BLaER1 treated with 17β-estradiol and CSF1 and Interleukin-3, amounts not matched to agents 10 nM and 100 nM (cell line): ENCODE measurements at regions not wholly inside any gene's neighbourhood (a gene's known extent, or its start where the extent isn't known, plus 50 kb on each side); places are given as distances from the start of the nearest gene placed in this dataset.
A peak's percentile ranks its signal among the peaks of the same experiment; 100 is the strongest.

Experiments used
- H3K27ac ChIP-seq, 11 experiments: shearing (Covaris generic); formaldehyde crosslinking; 2 replicates each; pipeline ENCODE4 v1.8.1; 2022
- H3K27me3 ChIP-seq, 11 experiments: shearing (Covaris generic); formaldehyde crosslinking; 2 replicates each; pipeline ENCODE4 v1.8.1; 2022
- H3K36me3 ChIP-seq, 11 experiments: shearing (Covaris generic); formaldehyde crosslinking; 2 replicates each; pipeline ENCODE4 v1.8.1; 2022
- H3K4me1 ChIP-seq, 10 experiments: shearing (Covaris generic); formaldehyde crosslinking; 2 replicates each; pipeline ENCODE4 v1.8.1; 2022
- H3K4me2 ChIP-seq, 11 experiments: shearing (Covaris generic); formaldehyde crosslinking; 2 replicates each; pipeline ENCODE4 v1.8.1; 2022
- H3K4me3 ChIP-seq, 10 experiments: shearing (Covaris generic); formaldehyde crosslinking; 2 replicates each; pipeline ENCODE4 v1.8.1; 2022
- H3K9ac ChIP-seq, 11 experiments: shearing (Covaris generic); formaldehyde crosslinking; 2 replicates each; pipeline ENCODE4 v1.8.1; 2022
- H3K9me3 ChIP-seq, 11 experiments: shearing (Covaris generic); formaldehyde crosslinking; replicated peaks in 1 of 11; 2 replicates each; pipeline ENCODE4 v1.8.1; 2022
- H4K20me1 ChIP-seq, 11 experiments: shearing (Covaris generic); formaldehyde crosslinking; 2 replicates each; pipeline ENCODE4 v1.8.1; 2022
- Cebpa-rat ChIP-seq, 11 experiments: shearing (Covaris generic); IDR thresholded peaks; 2 replicates each; pipeline ENCODE4 v1.8.1; 2022

DNA sequence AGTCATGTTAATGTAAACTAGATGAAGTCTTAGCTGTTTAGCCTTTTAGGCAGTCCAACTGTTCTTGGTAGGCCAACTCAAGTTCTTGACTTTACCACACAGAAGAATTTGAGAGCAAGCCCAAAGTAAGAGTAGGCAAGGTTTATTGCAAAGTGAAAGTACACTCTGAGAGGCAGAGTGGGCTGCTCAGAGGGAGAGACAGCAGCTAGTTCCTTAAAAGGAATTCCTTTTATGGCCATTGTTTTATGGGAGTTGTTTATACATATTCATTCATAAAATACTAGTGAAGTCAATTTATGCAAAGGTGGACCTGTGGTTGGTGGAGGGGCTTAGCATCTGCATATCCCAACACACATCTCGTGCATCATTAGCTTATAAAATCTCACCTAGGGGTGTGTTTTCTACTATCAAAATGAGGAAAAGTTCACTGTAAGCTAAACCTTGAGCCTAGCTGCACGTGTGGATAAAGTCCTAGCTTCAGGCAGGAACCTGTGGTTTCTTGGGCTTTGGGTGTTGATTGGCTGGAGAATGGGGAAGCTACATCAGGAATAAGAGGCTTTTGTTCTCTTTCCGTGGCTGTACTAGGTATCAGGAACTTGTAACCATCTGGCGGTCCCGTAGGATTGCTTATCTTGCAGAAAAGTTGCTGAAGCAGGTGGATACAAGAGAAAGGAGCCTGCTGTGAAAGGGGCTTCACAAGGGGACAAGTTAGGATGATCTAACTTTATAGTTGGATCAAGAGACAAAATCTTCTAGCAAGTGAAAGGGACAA, 110.4 kb upstream of the GULP1 start:
- Histone ChIP-seq H3K9ac (no peak overlapping the region), H3K36me3 (no peaks in the 10 kb centered on the region), H3K27ac (no peak overlapping the region), H4K20me1 (no peaks in the 10 kb centered on the region), H3K4me1 (peaks cover 7 to 37% (median 11%) of the 10 kb centered on the region in 10 experiments; a peak in 19 of 20 replicates), H3K9me3 (no peaks in the 10 kb centered on the region), H3K4me3 (peak overlapping the region in 1 of 10 experiments; percentile 1; a peak in 2 of 20 replicates), H3K4me2 (peak overlapping the region; percentile 34 to 69 (median 56)), H3K27me3 (no peaks in the 10 kb centered on the region)
- no peak for TF ChIP-seq Cebpa-rat (IDR thresholded peaks at IDR 0.05)

- no peak overlapping the region; a peak in 2 of 20 replicates for H3K4me3 ChIP-seq
- H3K9ac ChIP-seq = no peak overlapping the region
- H3K36me3 ChIP-seq = no peaks in the 10 kb centered on the region
- TF ChIP-seq Cebpa-rat (IDR thresholded peaks at IDR 0.05) = no peak
- H3K9me3 ChIP-seq = no peaks in the 10 kb centered on the region
- no peak overlapping the region for H3K27ac ChIP-seq
- peaks cover 7 to 37% (median 11%) of the 10 kb centered on the region in 10 experiments; a peak in 19 of 20 replicates for H3K4me1 ChIP-seq
- no peaks in the 10 kb centered on the region for H3K27me3 ChIP-seq
- H3K4me2 ChIP-seq = peak overlapping the region in 8 of 11 experiments; percentile 34 to 69 (median 56); a peak in 13 of 22 replicates
- no peaks in the 10 kb centered on the region for H4K20me1 ChIP-seq
Observed at GRCh38 chr2:188181884-188182283, 109.8 kb upstream of the GULP1 start.

DNA sequence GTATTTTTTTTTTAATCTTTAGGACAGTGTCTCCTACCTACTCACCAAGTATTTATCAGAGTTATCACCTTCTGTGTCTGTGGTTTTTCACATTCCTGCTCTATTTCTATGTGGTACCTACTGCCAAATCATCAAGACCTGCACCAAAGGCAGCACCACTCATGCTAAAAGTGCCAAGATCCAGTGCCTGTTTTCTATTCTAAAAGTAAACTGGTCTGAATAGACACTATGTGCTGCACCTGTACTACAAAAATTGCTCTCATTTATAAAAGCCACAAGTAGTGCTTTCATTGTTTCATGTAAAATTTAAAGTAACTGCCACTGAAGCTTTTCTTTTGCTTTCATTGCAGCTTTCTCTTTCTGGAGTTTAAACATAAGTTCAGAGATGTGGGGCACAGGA, 103.9 kb upstream of the GULP1 start:
- Histone ChIP-seq H3K4me1 (no peaks in the 10 kb centered on the region), H3K9ac (no peak overlapping the region), H3K27me3 (no peaks in the 10 kb centered on the region), H3K9me3 (no peaks in the 10 kb centered on the region), H3K4me3 (no peak overlapping the region), H3K27ac (no peak overlapping the region), H3K36me3 (no peaks in the 10 kb centered on the region), H3K4me2 (no peak overlapping the region), H4K20me1 (no peaks in the 10 kb centered on the region)
- TF ChIP-seq Cebpa-rat (IDR thresholded peaks at IDR 0.05) = no peak

- TF ChIP-seq Cebpa-rat (IDR thresholded peaks at IDR 0.05) = no peak
- Histone ChIP-seq H3K27me3 (no peaks in the 10 kb centered on the region), H3K9ac (no peak overlapping the region), H3K27ac (no peak overlapping the region), H3K4me2 (no peak overlapping the region), H3K36me3 (no peaks in the 10 kb centered on the region), H3K9me3 (no peaks in the 10 kb centered on the region), H4K20me1 (no peaks in the 10 kb centered on the region), H3K4me3 (no peak overlapping the region), H3K4me1 (no peaks in the 10 kb centered on the region)
Observed at GRCh38 chr2:188189356-188189755, 102.3 kb upstream of the GULP1 start.

- H3K9me3 ChIP-seq = no peaks in the 10 kb centered on the region
- no peaks in the 10 kb centered on the region for H4K20me1 ChIP-seq
- H3K4me2 ChIP-seq = no peak overlapping the region
- H3K36me3 ChIP-seq = no peaks in the 10 kb centered on the region
- no peak for TF ChIP-seq Cebpa-rat (IDR thresholded peaks at IDR 0.05)
- H3K4me1 ChIP-seq = peaks cover 0 to 5% (median 0%) of the 10 kb centered on the region in 10 experiments; a peak in 1 of 20 replicates
- H3K4me3 ChIP-seq = no peak overlapping the region
- H3K27me3 ChIP-seq = no peaks in the 10 kb centered on the region
- H3K9ac ChIP-seq = no peak overlapping the region
- H3K27ac ChIP-seq = no peak overlapping the region
Observed at GRCh38 chr2:188193230-188193629, 98.4 kb upstream of the GULP1 start.

GRCh38 chr2:188196343-188197008, 95.2 kb upstream of the GULP1 start:
- peaks cover 0 to 5% (median 0%) of the 10 kb centered on the region in 10 experiments; a peak in 1 of 20 replicates for H3K4me1 ChIP-seq
- H3K9ac ChIP-seq = no peak overlapping the region
- no peaks in the 10 kb centered on the region for H3K27me3 ChIP-seq
- no peak overlapping the region for H3K4me2 ChIP-seq
- H4K20me1 ChIP-seq = no peaks in the 10 kb centered on the region
- H3K4me3 ChIP-seq = no peak overlapping the region
- TF ChIP-seq Cebpa-rat (IDR thresholded peaks at IDR 0.05) = no peak
- no peaks in the 10 kb centered on the region for H3K9me3 ChIP-seq
- no peak overlapping the region for H3K27ac ChIP-seq
- H3K36me3 ChIP-seq = no peaks in the 10 kb centered on the region

DNA sequence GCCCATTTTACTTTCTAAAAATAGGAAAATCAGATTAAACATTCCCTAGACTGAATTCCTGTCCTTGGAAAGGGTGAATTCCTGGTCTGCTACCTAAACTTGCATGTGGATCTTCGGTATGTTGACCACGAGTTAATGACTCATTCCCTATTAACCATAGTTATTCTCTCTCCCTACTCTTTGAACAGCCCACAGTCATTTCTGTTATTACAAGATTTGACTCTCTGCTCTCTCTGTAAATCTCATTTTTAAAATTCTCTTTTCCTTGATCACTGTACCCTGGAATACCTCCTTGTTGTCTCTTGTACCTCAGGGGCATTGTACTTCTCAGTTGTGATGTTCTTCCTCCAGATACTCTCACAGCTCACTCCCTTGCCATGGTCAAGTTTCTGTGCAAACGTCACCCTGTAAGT, 92.0 kb upstream of the GULP1 start:
- H3K4me2 ChIP-seq = no peak overlapping the region
- no peaks in the 10 kb centered on the region for H4K20me1 ChIP-seq
- H3K9ac ChIP-seq = no peak overlapping the region
- no peak overlapping the region for H3K4me3 ChIP-seq
- no peak for TF ChIP-seq Cebpa-rat (IDR thresholded peaks at IDR 0.05)
- H3K27ac ChIP-seq = no peak overlapping the region
- H3K27me3 ChIP-seq = no peaks in the 10 kb centered on the region
- H3K36me3 ChIP-seq = no peaks in the 10 kb centered on the region
- H3K4me1 ChIP-seq = peaks cover 0 to 12% (median 2%) of the 10 kb centered on the region in 10 experiments; a peak in 3 of 20 replicates
- H3K9me3 ChIP-seq = no peaks in the 10 kb centered on the region

DNA sequence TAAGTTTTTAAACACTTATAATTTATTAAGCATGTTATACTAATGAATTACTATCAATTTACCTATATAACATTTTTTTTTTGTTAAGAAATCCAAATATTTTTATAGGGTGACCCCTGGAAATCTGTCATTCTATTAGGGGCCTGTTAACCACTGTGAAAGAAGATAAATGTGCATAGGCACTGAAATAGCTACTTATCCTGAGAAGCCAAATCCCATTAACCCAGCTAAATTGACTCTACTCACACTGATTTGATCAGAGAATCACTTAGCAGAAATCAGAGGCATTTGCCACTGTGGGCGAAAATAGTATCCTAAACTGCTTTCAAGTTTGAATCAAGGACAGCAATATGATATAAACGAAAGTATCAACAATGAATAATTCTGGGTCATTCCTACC, 90.0 kb upstream of the GULP1 start:
- Histone ChIP-seq H3K4me2 (no peak overlapping the region), H3K9me3 (no peaks in the 10 kb centered on the region), H3K27ac (no peak overlapping the region), H3K4me1 (peaks cover 0 to 12% (median 0%) of the 10 kb centered on the region in 10 experiments; a peak in 2 of 20 replicates), H3K27me3 (no peaks in the 10 kb centered on the region), H3K9ac (no peak overlapping the region), H4K20me1 (no peaks in the 10 kb centered on the region), H3K4me3 (no peak overlapping the region), H3K36me3 (no peaks in the 10 kb centered on the region)
- TF ChIP-seq Cebpa-rat (IDR thresholded peaks at IDR 0.05) = no peak

DNA sequence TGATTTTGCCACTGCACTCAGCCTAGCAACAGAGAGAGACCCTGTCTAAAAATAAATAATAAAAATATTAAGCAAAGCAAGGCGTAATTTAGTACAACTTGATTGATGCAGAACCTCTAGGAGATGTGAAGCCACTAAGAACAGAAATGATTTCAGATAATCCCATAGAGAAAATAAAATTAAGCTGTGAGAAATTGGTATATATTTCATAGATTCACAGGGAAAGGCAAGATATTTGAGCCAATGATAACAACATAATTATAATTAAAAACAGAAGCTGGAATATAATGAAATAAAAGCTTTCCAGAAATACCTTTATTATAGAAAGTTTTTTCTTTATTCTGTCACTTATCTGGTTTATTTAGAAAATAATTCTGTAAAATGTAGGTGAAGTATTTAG, 88.9 kb upstream of the GULP1 start:
- Histone ChIP-seq H3K4me1 (peaks cover 0 to 12% (median 0%) of the 10 kb centered on the region in 10 experiments; a peak in 2 of 20 replicates), H3K27me3 (no peaks in the 10 kb centered on the region), H3K9me3 (no peaks in the 10 kb centered on the region), H3K27ac (no peak overlapping the region), H3K4me2 (no peak overlapping the region), H4K20me1 (no peaks in the 10 kb centered on the region), H3K9ac (no peak overlapping the region), H3K4me3 (no peak overlapping the region), H3K36me3 (no peaks in the 10 kb centered on the region)
- no peak for TF ChIP-seq Cebpa-rat (IDR thresholded peaks at IDR 0.05)
